GM12892 (cell line): ENCODE measurements at regions not wholly inside any gene's neighbourhood (a gene's known extent, or its start where the extent isn't known, plus 50 kb on each side); places are given as distances from the start of the nearest gene placed in this dataset.

Experiments
- DNase-seq: peaks from one replicate; pipeline ENCODE4 v3.0.0; 2011; ENCODE audit not compliant: insufficient read length
- FAIRE-seq: peaks from 2 replicates; lab custom pipeline; 2011; peaks lifted over from hg19 to GRCh38; lab: Jason Lieb, UNC
- POLR2A ChIP-seq: IDR thresholded peaks from 2 replicates; pipeline ENCODE4 v1.6.1; 2011; ENCODE audit warnings: low read depth, low read length, control low read depth
- POLR2AphosphoS5 ChIP-seq: IDR thresholded peaks from 2 replicates; pipeline ENCODE4 v1.6.1; 2011; ENCODE audit warnings: low read depth, low read length, control low read depth
- TAF1 ChIP-seq: IDR thresholded peaks from 2 replicates; pipeline ENCODE4 v1.6.1; 2011; ENCODE audit warnings: low read depth, mild to moderate bottlenecking, control low read depth, low read length, borderline replicate concordance

DNA sequence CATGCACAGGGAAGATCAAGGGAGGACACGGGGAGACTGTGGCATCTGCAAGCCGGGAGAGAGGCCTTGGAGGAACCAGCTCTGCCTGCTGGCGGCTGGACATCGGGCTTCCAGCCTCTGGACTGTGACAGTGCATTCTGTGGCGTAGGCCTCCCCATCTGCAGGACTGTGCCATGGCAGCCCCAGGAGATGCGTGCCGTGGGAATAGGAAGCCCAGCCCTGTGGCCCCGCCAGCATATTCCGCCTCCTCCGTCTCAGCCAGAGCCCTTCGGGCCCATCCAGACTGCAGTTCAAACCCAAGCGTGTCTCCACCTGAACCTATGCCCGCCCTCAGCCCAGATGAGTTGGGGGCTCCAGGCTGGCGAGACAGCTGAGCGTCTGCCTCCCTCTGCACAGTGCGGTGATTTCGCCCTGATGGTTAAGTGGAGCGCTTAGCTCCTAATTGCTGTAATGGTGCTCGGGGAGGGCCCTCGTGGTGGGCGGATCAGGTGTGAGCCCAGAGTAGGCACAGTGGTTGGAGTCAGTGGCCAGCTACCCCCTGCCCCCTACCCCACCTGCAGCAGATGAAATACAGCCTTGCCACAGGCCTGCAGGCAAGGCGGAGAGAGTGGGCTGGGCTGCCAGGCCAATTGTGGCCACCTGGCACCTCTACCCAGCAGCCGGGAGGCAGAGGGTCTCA lies 133.9 kb downstream of the HMX1 start:
- FAIRE-seq = no peak
- TF ChIP-seq TAF1 = no peak
- no peak for TF ChIP-seq POLR2AphosphoS5
- no peak for TF ChIP-seq POLR2A
- no peak for DNase-seq

DNA sequence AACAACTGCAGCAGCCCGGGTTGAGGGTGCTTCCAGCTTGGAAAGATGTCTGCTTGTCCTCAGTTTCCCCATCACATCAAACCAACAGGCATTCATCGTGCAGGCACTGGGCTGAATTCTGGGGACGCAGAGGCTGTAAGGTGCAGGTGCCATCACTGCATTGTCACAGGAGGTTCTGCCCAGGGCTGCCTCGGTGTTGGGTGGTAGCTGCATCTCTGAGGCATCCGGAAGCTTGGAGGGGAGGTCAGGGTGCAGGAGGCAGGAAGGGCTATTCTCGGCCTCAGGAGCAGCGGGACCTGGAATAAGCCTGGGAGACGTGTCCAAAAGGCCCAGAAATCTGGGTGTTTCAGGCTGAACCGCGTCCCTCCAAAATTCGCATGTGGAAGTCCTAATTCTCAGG lies 134.6 kb downstream of the HMX1 start:
- TF ChIP-seq TAF1 = no peak
- no peak for TF ChIP-seq POLR2AphosphoS5
- TF ChIP-seq POLR2A = no peak
- DNase-seq = no peak
- no peak for FAIRE-seq

DNA sequence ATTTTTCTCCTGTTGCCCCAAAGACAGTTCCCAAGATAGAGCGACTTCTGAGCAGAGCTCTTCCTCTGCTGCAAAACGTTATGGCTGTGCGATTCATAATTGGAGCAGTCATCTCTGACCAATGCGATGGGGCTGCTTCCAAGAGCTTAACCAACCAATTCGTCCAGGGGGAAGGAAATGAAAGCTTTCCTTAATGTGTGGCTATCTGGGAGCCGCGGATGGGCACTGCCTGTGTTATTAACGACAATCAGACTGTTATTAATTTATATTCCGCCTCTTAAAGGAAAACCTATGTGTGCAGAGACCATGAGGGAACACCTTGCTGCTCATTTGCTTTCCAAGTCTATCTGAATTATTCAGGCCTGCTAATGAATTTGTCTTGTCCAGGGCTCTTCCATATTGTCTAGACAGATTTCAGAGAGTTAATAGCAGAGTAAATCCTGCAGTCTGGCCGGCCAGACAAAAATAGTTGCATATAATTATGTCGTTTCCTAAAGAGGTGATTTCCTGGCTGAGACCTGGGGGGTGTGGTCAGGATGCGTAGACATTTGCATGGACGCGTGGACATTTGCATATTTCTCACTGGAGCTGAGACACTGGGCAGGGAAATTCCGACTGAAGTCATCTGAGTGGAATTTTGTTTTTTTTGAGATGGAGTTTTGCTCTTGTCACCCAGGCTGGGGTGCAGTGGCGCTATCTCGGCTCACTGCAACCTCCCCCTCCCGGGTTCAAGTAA lies 135.4 kb downstream of the HMX1 start:
- TF ChIP-seq POLR2AphosphoS5 (no peak), POLR2A (no peak), TAF1 (no peak)
- DNase-seq = no peak
- no peak for FAIRE-seq

DNA sequence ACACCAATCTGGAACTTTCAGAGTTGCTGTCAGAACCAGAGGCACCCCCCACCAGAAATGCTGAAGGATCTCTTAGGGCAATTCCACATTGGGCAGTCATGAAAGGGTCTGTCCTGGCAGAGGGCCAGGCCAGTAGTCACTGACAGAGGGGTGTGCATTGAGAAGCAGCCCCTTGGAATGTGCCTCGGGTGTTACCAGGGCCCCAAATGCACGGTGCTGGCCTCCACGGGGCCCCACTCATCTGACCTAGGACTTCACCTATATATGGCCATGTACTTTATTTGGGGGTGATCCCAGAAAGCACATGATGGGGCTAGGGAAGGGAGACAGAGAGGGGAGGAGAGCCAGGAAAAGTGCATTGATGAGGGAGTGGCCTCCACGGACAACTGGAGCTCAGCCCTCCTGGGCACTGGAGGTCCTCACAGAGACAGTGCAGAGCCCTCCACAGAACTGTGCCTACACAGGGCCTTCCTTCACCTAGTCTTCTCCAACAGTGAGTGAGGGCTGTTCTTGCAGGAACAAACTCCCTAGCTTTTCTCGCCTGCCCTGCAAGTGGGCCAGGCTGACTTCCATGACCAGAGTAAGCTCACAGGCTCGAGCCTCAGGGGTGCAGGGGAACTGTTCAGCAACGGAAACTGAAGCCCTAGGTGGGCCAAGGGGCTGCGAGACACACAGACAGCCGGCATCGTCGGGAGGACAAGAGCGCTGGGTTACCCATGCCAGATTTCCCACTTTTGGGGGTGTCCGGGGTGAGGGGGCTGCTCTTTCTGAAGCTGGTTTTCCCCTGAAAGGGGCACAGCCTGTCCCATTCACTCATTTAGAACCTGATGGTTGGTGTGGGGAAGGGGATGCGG lies 136.2 kb downstream of the HMX1 start:
- no peak for DNase-seq
- FAIRE-seq = no peak
- no peak for TF ChIP-seq TAF1
- TF ChIP-seq POLR2AphosphoS5 = no peak

DNA sequence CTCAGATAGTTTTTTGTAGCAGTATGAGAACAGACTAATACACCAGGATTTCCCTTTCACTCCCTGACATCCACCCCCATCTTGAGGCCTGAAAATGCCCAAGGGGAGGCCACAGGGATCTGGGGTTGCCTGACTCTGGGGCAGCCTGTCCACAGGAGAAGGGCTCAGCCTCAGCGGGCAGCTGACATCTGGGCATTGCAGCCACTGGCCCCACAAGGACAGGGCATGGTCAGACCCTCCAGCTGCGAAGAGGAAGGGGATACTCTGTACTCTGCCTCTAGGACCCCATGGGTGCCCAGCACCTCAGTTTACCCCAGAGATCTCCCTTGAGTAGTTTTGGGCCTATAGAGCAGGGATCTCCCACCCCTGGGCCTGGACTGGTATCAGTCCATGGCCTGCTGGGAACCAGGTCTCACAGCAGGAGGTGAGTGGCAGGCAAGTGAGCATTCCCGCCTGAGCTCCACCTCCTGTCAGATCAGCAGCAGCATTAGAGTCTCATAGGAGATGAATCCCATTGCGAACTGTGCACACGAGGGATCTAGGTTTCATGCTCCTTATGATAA lies 138.9 kb downstream of the HMX1 start:
- TF ChIP-seq POLR2A = no peak
- FAIRE-seq (no peak), DNase-seq (no peak)

DNA sequence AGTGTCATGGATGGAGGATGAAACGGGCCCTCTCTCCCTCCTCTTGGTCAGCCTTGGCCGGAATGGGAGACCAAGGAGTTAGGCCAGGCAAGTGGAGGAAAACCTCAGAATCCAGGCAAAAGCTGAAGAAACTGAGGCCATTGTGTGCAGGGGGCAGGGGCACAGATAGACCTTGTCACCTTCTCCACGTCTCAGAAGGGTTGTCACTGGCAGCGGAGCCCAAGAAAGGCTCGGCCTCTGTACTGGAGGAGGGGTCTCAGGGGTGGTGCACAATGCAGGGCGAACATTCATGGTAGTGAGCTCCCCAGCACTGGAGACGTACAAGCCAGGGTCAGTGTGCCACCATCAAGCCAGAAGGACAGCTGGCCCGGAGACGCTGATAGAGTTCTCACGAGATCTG lies 139.5 kb downstream of the CPZ start:
- TF ChIP-seq POLR2A (no peak), TAF1 (no peak), POLR2AphosphoS5 (no peak)
- DNase-seq = no peak
- FAIRE-seq = no peak

DNA sequence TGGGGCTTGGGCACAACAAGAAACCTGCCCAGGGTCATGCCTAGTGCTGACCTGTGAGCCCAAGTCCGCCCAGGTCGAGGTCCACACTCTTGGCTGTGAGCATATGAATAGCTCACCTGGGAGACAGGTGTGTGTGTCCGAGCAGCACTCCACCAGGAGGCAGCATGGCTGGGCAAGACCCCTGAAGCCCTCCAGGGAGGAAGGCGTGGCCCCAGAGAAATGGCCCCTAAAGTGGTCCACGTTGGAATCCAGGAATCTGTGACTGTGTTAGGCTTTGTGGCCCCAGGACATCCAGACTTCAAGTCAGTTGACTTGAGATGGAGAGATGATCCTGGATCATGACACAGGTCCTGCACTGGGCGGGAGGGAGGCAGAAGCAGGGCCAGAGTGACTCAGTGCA lies 138.8 kb downstream of the CPZ start:
- DNase-seq (no peak), FAIRE-seq (no peak)
- TF ChIP-seq POLR2A = no peak
- TF ChIP-seq TAF1 = no peak
- no peak for TF ChIP-seq POLR2AphosphoS5

DNA sequence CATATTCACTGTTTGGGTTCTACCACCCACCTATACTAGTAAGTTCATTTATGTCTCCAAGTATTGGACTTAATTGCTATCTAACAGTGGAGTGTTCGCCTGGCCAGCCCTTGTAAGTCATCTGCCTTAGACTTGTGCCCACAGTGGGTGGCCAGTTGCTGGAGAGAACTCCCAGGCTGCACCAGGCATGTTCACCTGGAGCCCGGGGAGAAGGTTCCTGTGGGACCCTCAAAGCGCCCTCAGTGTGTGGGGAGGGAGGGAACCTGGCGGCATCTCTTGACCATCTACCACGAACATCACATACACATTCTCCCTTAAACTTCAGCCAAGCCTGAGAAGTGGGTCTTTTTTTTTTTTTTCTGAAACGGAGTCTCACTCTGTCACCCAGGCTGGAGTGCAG lies 138.1 kb downstream of the CPZ start:
- no peak for FAIRE-seq
- no peak for DNase-seq
- TF ChIP-seq TAF1 (no peak), POLR2A (no peak), POLR2AphosphoS5 (no peak)

DNA sequence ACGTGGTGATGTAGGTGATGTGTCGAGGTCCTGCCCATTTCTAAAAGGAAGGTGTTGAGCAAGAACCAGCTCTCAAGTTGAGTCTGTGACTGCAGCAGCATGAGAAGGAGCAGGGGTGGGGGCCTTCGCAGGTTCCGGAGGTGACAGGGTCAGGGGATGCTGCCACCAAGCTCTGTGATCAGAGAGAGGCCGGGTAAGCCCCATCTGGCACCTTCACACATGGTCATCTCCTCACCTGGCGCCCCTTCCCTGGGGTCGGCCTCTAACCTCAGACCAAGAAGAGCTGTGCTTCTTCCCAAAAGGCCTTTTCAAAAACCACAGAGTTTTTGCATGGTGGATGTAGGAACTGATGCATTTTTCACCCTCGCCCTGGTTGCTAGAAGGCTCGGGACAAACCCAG lies 137.6 kb downstream of the CPZ start:
- TF ChIP-seq TAF1 (no peak), POLR2AphosphoS5 (no peak), POLR2A (no peak)
- no peak for DNase-seq

DNA sequence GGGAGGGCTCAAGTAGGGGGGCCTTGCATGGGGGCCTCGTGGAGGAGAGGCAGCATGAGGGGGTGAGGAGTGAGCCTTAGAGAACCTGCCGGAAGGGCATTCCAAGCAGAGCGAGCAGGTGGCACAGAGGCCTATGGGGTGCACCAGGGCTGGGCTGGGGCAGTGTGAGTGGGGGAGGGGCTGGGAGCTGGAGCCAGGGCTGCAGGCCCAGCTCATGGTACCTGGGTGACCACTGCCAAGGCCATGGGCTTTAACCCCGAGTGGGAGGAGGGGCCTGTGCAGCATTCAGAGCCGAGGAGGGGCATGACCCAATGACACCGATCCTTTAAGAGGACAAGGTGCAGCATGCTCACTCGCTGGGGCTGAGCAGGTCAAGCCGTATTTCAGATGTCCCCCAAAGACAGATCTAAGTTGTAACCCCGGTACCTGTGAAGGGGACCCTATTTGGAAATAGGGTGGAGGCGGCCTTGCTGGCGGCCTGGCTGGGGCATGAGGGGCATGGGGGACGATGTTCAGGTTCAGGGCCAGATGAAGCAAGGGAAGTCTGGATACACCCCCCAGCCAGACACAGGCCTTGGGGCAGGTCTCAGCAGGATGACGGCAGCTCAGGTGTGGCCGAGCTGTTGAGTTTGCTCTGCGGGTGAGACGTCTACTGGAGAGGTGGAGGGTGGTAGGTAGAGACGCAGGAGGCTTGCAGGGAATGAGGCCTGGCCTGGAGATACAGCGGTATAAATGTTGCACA lies 137.0 kb downstream of the CPZ start:
- DNase-seq (no peak), FAIRE-seq (no peak)
- TF ChIP-seq POLR2A = no peak
- no peak for TF ChIP-seq TAF1
- TF ChIP-seq POLR2AphosphoS5 = no peak

More for the DNA sequence above, 137.6 kb downstream of the CPZ start:
- no peak for FAIRE-seq
